ENCODE measurements at regions not wholly inside any gene's neighbourhood (a gene's known extent, or its start where the extent isn't known, plus 50 kb on each side); places are given as distances from the start of the nearest gene placed in this dataset.
A peak's percentile ranks its signal among the peaks of the same experiment; 100 is the strongest.

GRCh38 chr2:4134551-4135550, 431.5 kb downstream of the DCDC2C start:
- peak; percentile 25 for DNase-seq (ENCODE audit: low spot score)

GRCh38 chr2:4135765-4136164, 432.4 kb downstream of the DCDC2C start:
- peak; percentile 25 for DNase-seq (ENCODE audit: low spot score)

GRCh38 chr2:4139316-4139715, 435.9 kb downstream of the DCDC2C start:
- no peak for DNase-seq (ENCODE audit: low spot score)

- DNase-seq (ENCODE audit: low spot score) = no peak
Observed at GRCh38 chr2:4139731-4140130, 436.4 kb downstream of the DCDC2C start.

GRCh38 chr2:4140281-4140970, 437.1 kb downstream of the DCDC2C start:
- no peak for DNase-seq (ENCODE audit: low spot score)

GRCh38 chr2:4144731-4145130, 441.4 kb downstream of the DCDC2C start:
- DNase-seq (ENCODE audit: low spot score) = no peak

GRCh38 chr2:4151521-4151920, 448.1 kb downstream of the DCDC2C start:
- no peak for DNase-seq (ENCODE audit: low spot score)

- DNase-seq (ENCODE audit: low spot score) = no peak
Observed at GRCh38 chr2:4152051-4152450, 448.7 kb downstream of the DCDC2C start.

- DNase-seq (ENCODE audit: low spot score) = no peak
Observed at GRCh38 chr2:4168834-4169233, 465.5 kb downstream of the DCDC2C start.

- no peak for DNase-seq (ENCODE audit: low spot score)
Observed at GRCh38 chr2:4174796-4175195, 471.4 kb downstream of the DCDC2C start.

- DNase-seq (ENCODE audit: low spot score) = no peak
Observed at GRCh38 chr2:4175343-4175742, 472.0 kb downstream of the DCDC2C start.

GRCh38 chr2:4180631-4181030, 477.3 kb downstream of the DCDC2C start:
- no peak for DNase-seq (ENCODE audit: low spot score)

GRCh38 chr2:4181062-4181461, 477.7 kb downstream of the DCDC2C start:
- DNase-seq (ENCODE audit: low spot score) = no peak

GRCh38 chr2:4188561-4188960, 485.2 kb downstream of the DCDC2C start:
- no peak for DNase-seq (ENCODE audit: low spot score)

- DNase-seq (ENCODE audit: low spot score) = no peak
Observed at GRCh38 chr2:4190548-4190947, 487.2 kb downstream of the DCDC2C start.

GRCh38 chr2:4192119-4192518, 488.7 kb downstream of the DCDC2C start:
- no peak for DNase-seq (ENCODE audit: low spot score)

- no peak for DNase-seq (ENCODE audit: low spot score)
Observed at GRCh38 chr2:4214444-4215205, 511.2 kb downstream of the DCDC2C start.

GRCh38 chr2:4217737-4218136, 514.4 kb downstream of the DCDC2C start:
- no peak for DNase-seq (ENCODE audit: low spot score)

GRCh38 chr2:4219101-4219500, 515.7 kb downstream of the DCDC2C start:
- no peak for DNase-seq (ENCODE audit: low spot score)

- no peak for DNase-seq (ENCODE audit: low spot score)
Observed at GRCh38 chr2:4219571-4219970, 516.2 kb downstream of the DCDC2C start.

GRCh38 chr2:4221434-4221833, 518.1 kb downstream of the DCDC2C start:
- no peak for DNase-seq (ENCODE audit: low spot score)

GRCh38 chr2:4221845-4222244, 518.5 kb downstream of the DCDC2C start:
- no peak for DNase-seq (ENCODE audit: low spot score)
